Activated CD8-positive, alpha-beta T cell treated with anti-CD3 and anti-CD28 coated beads for 36 hours (primary cell): ENCODE measurements at regions not wholly inside any gene's neighbourhood (a gene's known extent, or its start where the extent isn't known, plus 50 kb on each side); places are given as distances from the start of the nearest gene placed in this dataset.

ENCODE experiments used
- ATAC-seq: fragments of 200-7000 bp; cut with Tn5 transposase; one replicate; pipeline ENCODE4 v1.10.0; 2021; ENCODE audit warnings: mild to moderate bottlenecking, moderate library complexity
- CTCF ChIA-PET: fragments of 350-600 bp; sonication (Branson Sonifier 250); formaldehyde crosslinking; loops from one replicate; lab custom pipeline; 2021; ENCODE audit warnings: antibody characterized with exemption; lab: Charles Lee
- POLR2A ChIA-PET: fragments of 350-600 bp; sonication (Branson Sonifier 250); formaldehyde crosslinking; loops from one replicate; lab custom pipeline; 2021; ENCODE audit warnings: antibody characterized with exemption; lab: Charles Lee
- DNase-seq: peaks from one replicate; pipeline ENCODE4 v3.0.0-alpha.2; 2020
- H3K27ac Mint-ChIP-seq: one replicate; pipeline ENCODE4 v1.8.0; 2021; ENCODE audit warnings: mild to moderate bottlenecking, mixed read lengths
- H3K27me3 Mint-ChIP-seq: one replicate; pipeline ENCODE4 v1.8.0; 2021; ENCODE audit warnings: mixed read lengths
- H3K36me3 Mint-ChIP-seq: one replicate; pipeline ENCODE4 v1.8.0; 2021; ENCODE audit warnings: low read depth, mixed read lengths
- H3K4me1 Mint-ChIP-seq: one replicate; pipeline ENCODE4 v1.8.0; 2021; ENCODE audit warnings: low read depth, mixed read lengths
- H3K4me3 Mint-ChIP-seq: one replicate; pipeline ENCODE4 v1.8.0; 2021; ENCODE audit warnings: mild to moderate bottlenecking, moderate library complexity, mixed read lengths
- H3K9me3 Mint-ChIP-seq: one replicate; pipeline ENCODE4 v1.8.0; 2021; ENCODE audit warnings: mixed read lengths
- CTCF ChIP-seq: fragments of 200-600 bp; IDR thresholded peaks from one replicate; pipeline ENCODE4 v1.8.0; 2022; ENCODE audit warnings: antibody characterized with exemption, mild to moderate bottlenecking
- intact Hi-C: fragments of 100-400 bp; cut with micrococcal nuclease; formaldehyde crosslinking; loops from one replicate; pipeline ENCODE4 v1.10.0; 2022

GRCh38 chr6:168988280-168988679 is 265.4 kb downstream of the THBS2 start:
- Mint-ChIP-seq H3K27ac (no peak overlapping the region), H3K36me3 (no peaks in the 10 kb centered on the region), H3K4me1 (no peaks in the 10 kb centered on the region), H3K4me3 (no peak overlapping the region), H3K9me3 (no peaks in the 10 kb centered on the region), H3K27me3 (no peaks in the 10 kb centered on the region)
- POLR2A ChIA-PET: no interaction called here
- no peak for DNase-seq
- no peak for TF ChIP-seq CTCF
- ATAC-seq: no peak
- intact Hi-C loops: no loop called here
- CTCF ChIA-PET: no interaction called here

- ChIA-PET CTCF (no interaction called here), POLR2A (no interaction called here)
- Mint-ChIP-seq H3K4me1 (no peaks in the 10 kb centered on the region), H3K27me3 (no peaks in the 10 kb centered on the region), H3K4me3 (no peak overlapping the region), H3K27ac (no peak overlapping the region), H3K36me3 (no peaks in the 10 kb centered on the region), H3K9me3 (peaks cover 8% of the 10 kb centered on the region)
- DNase-seq: no peak
- intact Hi-C loops: no loop called here
- ATAC-seq: no peak
- no peak for TF ChIP-seq CTCF
These were observed 267.9 kb downstream of the THBS2 start for GRCh38 chr6:168985705-168986104.

- DNase-seq: no peak
- peaks cover 16% of the 10 kb centered on the region for H3K9me3 Mint-ChIP-seq
- no peaks in the 10 kb centered on the region for H3K4me1 Mint-ChIP-seq
- no peak overlapping the region for H3K4me3 Mint-ChIP-seq
- ChIA-PET POLR2A (no interaction called here), CTCF (no interaction called here)
- no peaks in the 10 kb centered on the region for H3K27me3 Mint-ChIP-seq
- ATAC-seq: no peak
- H3K27ac Mint-ChIP-seq: no peak overlapping the region
- TF ChIP-seq CTCF: no peak
- intact Hi-C loops: no loop called here
- H3K36me3 Mint-ChIP-seq: peaks cover 1% of the 10 kb centered on the region
These were observed 269.7 kb downstream of the THBS2 start for GRCh38 chr6:168983925-168984324.

- H3K4me1 Mint-ChIP-seq: no peaks in the 10 kb centered on the region
- TF ChIP-seq CTCF: no peak
- POLR2A ChIA-PET: no interaction called here
- intact Hi-C loops: no loop called here
- H3K4me3 Mint-ChIP-seq: no peak overlapping the region
- no peak for DNase-seq
- H3K9me3 Mint-ChIP-seq: peaks cover 16% of the 10 kb centered on the region
- ATAC-seq: no peak
- H3K27ac Mint-ChIP-seq: no peak overlapping the region
- peaks cover 1% of the 10 kb centered on the region for H3K36me3 Mint-ChIP-seq
- CTCF ChIA-PET: no interaction called here
- no peaks in the 10 kb centered on the region for H3K27me3 Mint-ChIP-seq
These were observed 272.5 kb downstream of the THBS2 start for GRCh38 chr6:168981187-168981586.

- DNase-seq: no peak
- CTCF ChIA-PET: no interaction called here
- H3K9me3 Mint-ChIP-seq: peaks cover 16% of the 10 kb centered on the region
- intact Hi-C loops: no loop called here
- peaks cover 1% of the 10 kb centered on the region for H3K36me3 Mint-ChIP-seq
- H3K27ac Mint-ChIP-seq: no peak overlapping the region
- no peaks in the 10 kb centered on the region for H3K27me3 Mint-ChIP-seq
- ATAC-seq: no peak
- POLR2A ChIA-PET: interaction anchor here (1.1 kb wide), 1 partner anchor 14 kb away, joined by 3 read pairs; no protein-coding TSS in a partner anchor
- H3K4me1 Mint-ChIP-seq: no peaks in the 10 kb centered on the region
- no peak overlapping the region for H3K4me3 Mint-ChIP-seq
- no peak for TF ChIP-seq CTCF
These were observed 274.4 kb downstream of the THBS2 start for GRCh38 chr6:168979254-168979653.
